Loucy (cell line): ENCODE measurements at regions not wholly inside any gene's neighbourhood (a gene's known extent, or its start where the extent isn't known, plus 50 kb on each side); places are given as distances from the start of the nearest gene placed in this dataset.
"Not testable (repeated sequence)": the region's sequence is repeated elsewhere in the genome, so short reads cannot be mapped to it uniquely, and the experiment has no call there.

Experiments used
- H2AFZ ChIP-seq: fragments of 200-600 bp; sonication (generic); 2 replicates; pipeline ENCODE4 v1.6.0; 2016; ENCODE audit warnings: antibody characterized with exemption, mild to moderate bottlenecking, low read length, moderate library complexity
- H3F3A ChIP-seq: fragments of 200-600 bp; 2 replicates; pipeline ENCODE4 v1.6.0; 2016; ENCODE audit warnings: antibody characterized with exemption, low read depth, mild to moderate bottlenecking
- H3K27me3 ChIP-seq: fragments of 200-600 bp; sonication (generic); 2 replicates; pipeline ENCODE4 v1.6.1; 2014; ENCODE audit warnings: low read length, mild to moderate bottlenecking; ENCODE audit not compliant: insufficient read depth, poor library complexity, severe bottlenecking
- H3K36me3 ChIP-seq: fragments of 200-600 bp; sonication (generic); 2 replicates; pipeline ENCODE4 v1.6.1; 2016; ENCODE audit warnings: low read length; ENCODE audit not compliant: insufficient read depth
- H3K4me1 ChIP-seq: fragments of 200-600 bp; sonication (generic); 2 replicates; pipeline ENCODE4 v1.5.1; 2014; ENCODE audit warnings: low read length, mild to moderate bottlenecking; ENCODE audit not compliant: insufficient read depth, poor library complexity, severe bottlenecking
- H3K4me2 ChIP-seq: fragments of 200-600 bp; sonication (generic); 2 replicates; pipeline ENCODE4 v1.6.0; 2014; ENCODE audit warnings: antibody characterized with exemption, low read length, low read depth, mild to moderate bottlenecking; ENCODE audit not compliant: poor library complexity, severe bottlenecking
- H3K4me3 ChIP-seq: fragments of 200-600 bp; sonication (generic); 2 replicates; pipeline ENCODE4 v1.5.1; 2014; ENCODE audit warnings: low read length, mild to moderate bottlenecking, mixed read lengths; ENCODE audit not compliant: poor library complexity, severe bottlenecking
- H3K79me2 ChIP-seq: fragments of 200-600 bp; sonication (generic); 2 replicates; pipeline ENCODE4 v1.6.1; 2014; ENCODE audit warnings: low read length; ENCODE audit not compliant: insufficient read depth
- H3K9ac ChIP-seq: fragments of 200-600 bp; sonication (generic); 2 replicates; pipeline ENCODE4 v1.6.0; 2014; ENCODE audit warnings: mild to moderate bottlenecking, low read depth, low read length, moderate library complexity; ENCODE audit not compliant: poor library complexity, severe bottlenecking
- H3K9me2 ChIP-seq: fragments of 200-600 bp; sonication (generic); replicated peaks from 2 replicates; pipeline ENCODE4 v1.6.1; 2016; ENCODE audit warnings: low read depth, low read length, mixed read lengths
- H3K9me3 ChIP-seq: fragments of 200-600 bp; sonication (generic); 2 replicates; pipeline ENCODE4 v1.6.1; 2014; ENCODE audit warnings: mild to moderate bottlenecking, antibody characterized with exemption, low read length, low read depth; ENCODE audit not compliant: insufficient read depth
- H4K20me1 ChIP-seq: fragments of 200-600 bp; sonication (generic); 2 replicates; pipeline ENCODE4 v1.6.0; 2014; ENCODE audit warnings: antibody characterized with exemption, low read length, mild to moderate bottlenecking; ENCODE audit not compliant: insufficient read depth, poor library complexity, severe bottlenecking
- CTCF ChIP-seq: fragments of 200-600 bp; sonication (generic); conservative IDR thresholded peaks from 2 replicates; pipeline ENCODE4 v1.5.1; 2014; ENCODE audit warnings: mild to moderate bottlenecking, antibody characterized with exemption, low read length
- EZH2phosphoT487 ChIP-seq: fragments of 200-600 bp; IDR thresholded peaks from 2 replicates; pipeline ENCODE4 v1.6.1; 2018; ENCODE audit warnings: antibody characterized with exemption, mild to moderate bottlenecking, moderate library complexity, borderline replicate concordance

GRCh38 chr7:15057272-15057671, 154.7 kb upstream of the DGKB start:
- no peaks in the 10 kb centered on the region for H3K9me2 ChIP-seq
- H3K27me3 ChIP-seq: no peaks in the 10 kb centered on the region
- H3K4me3 ChIP-seq: no peak overlapping the region
- no peaks in the 10 kb centered on the region for H3K9me3 ChIP-seq
- no peak overlapping the region for H3K4me2 ChIP-seq
- peak overlapping the region; percentile 18; the same call in 1 of the 2 replicates for H2AFZ ChIP-seq
- H3K4me1 ChIP-seq: peaks cover 6% of the 10 kb centered on the region
- TF ChIP-seq EZH2phosphoT487: no peak
- TF ChIP-seq CTCF: no peak
- H3F3A ChIP-seq: no peaks in the 10 kb centered on the region
- H3K9ac ChIP-seq: no peak overlapping the region
- H3K36me3 ChIP-seq: no peaks in the 10 kb centered on the region
- no peaks in the 10 kb centered on the region for H4K20me1 ChIP-seq
- no peaks in the 10 kb centered on the region for H3K79me2 ChIP-seq

DNA sequence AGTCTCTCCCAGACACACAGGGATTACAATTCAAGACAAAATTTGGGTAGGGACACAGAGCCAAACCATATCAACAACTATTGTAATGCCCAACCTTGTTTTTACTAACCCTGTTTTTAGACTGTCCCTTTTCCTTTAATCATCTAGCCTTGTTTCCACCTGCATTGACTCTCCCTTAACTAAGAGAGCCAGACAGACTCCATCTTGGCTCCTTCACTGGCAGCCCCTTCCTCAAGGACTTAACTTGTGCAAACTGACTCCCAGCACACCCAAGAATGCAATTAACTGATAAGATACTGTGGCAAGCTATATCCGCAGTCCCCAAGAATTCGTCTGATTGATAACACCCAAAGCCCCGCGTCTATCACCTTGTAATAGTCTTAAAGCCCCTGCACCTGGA, 151.8 kb upstream of the DGKB start:
- H3K79me2 ChIP-seq, H3K4me1 ChIP-seq, H3K4me3 ChIP-seq: not testable (repeated sequence)

DNA sequence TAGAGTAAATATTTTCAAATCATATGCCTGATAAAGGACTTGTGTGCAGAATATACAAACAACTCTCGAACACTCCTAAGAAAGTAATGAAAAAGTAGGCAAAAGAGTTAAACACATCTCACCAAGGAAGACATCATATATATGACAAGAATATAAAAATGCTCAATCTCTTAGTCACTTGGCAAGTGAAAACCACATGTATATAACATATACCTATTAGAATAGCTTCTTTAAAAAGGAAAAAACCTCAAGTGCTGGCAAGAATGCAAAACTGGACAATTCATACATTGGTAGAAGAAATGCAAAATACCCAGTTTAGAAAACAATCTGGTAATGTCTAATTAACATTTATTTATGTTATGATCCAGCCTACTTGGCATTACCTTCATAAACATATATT, 146.6 kb upstream of the DGKB start:
- no peaks in the 10 kb centered on the region for H3K4me1 ChIP-seq
- no peaks in the 10 kb centered on the region for H3F3A ChIP-seq
- no peaks in the 10 kb centered on the region for H3K79me2 ChIP-seq
- no peaks in the 10 kb centered on the region for H3K9me3 ChIP-seq
- H3K27me3 ChIP-seq: no peaks in the 10 kb centered on the region
- no peaks in the 10 kb centered on the region for H3K9me2 ChIP-seq
- H3K4me3 ChIP-seq: no peak overlapping the region
- H4K20me1 ChIP-seq: no peaks in the 10 kb centered on the region
- H3K36me3 ChIP-seq: no peaks in the 10 kb centered on the region
- H2AFZ ChIP-seq: no peak overlapping the region
- TF ChIP-seq CTCF: no peak
- no peak for TF ChIP-seq EZH2phosphoT487
- H3K9ac ChIP-seq: no peak overlapping the region
- no peak overlapping the region for H3K4me2 ChIP-seq

More for the DNA sequence above, 151.8 kb upstream of the DGKB start:
- H4K20me1 ChIP-seq, H2AFZ ChIP-seq, H3K9me2 ChIP-seq, H3K27me3 ChIP-seq, H3K9me3 ChIP-seq, H3K9ac ChIP-seq, H3K4me2 ChIP-seq, H3K36me3 ChIP-seq, H3F3A ChIP-seq: not testable (repeated sequence)

DNA sequence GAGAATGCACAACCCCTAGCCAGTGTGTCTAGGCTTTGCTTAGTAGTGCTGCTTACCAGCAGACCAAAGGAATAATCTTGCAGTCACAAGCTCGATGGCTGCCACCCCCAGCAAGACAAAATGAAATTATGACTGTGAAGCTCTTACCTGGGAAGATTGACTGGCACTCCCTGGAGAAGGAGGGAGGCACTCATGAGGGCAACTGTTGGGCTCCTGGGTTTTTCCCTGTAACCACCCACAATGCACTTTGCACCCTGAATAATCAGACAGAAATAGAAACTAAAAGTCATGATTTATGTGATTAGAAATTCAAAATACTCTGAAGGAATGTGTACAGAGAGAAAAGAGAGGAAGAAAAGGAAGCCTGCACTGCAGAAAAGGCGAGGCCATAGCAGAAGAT, 144.3 kb upstream of the DGKB start:
- H3K4me1 ChIP-seq: peaks cover 20% of the 10 kb centered on the region
- H3K9ac ChIP-seq: no peak overlapping the region
- no peaks in the 10 kb centered on the region for H3K27me3 ChIP-seq

More for the DNA sequence above, 144.3 kb upstream of the DGKB start:
- peaks cover 4% of the 10 kb centered on the region for H3F3A ChIP-seq
- no peaks in the 10 kb centered on the region for H3K36me3 ChIP-seq
- no peak overlapping the region for H3K4me3 ChIP-seq
- H3K79me2 ChIP-seq: no peaks in the 10 kb centered on the region
- no peak overlapping the region for H3K4me2 ChIP-seq
- no peaks in the 10 kb centered on the region for H3K9me3 ChIP-seq
- H3K9me2 ChIP-seq: no peaks in the 10 kb centered on the region
- H2AFZ ChIP-seq: peak overlapping the region; percentile 51; the same call in 1 of the 2 replicates
- TF ChIP-seq CTCF (no peak), EZH2phosphoT487 (no peak)
- H4K20me1 ChIP-seq: no peaks in the 10 kb centered on the region
